GM12874 (cell line): ENCODE measurements at regions not wholly inside any gene's neighbourhood (a gene's known extent, or its start where the extent isn't known, plus 50 kb on each side); places are given as distances from the start of the nearest gene placed in this dataset.

Experiments
- CTCF ChIP-seq: IDR thresholded peaks from 2 replicates; pipeline ENCODE4 v1.5.1; 2011; ENCODE audit warnings: low read depth, mild to moderate bottlenecking, control low read depth, low read length, moderate library complexity; ENCODE audit not compliant: insufficient read depth

GRCh38 chr6:71364889-71365542 lies 76.4 kb downstream of the OGFRL1 start:
- no peak for TF ChIP-seq CTCF

GRCh38 chr6:71367756-71368155 lies 79.1 kb downstream of the OGFRL1 start:
- no peak for TF ChIP-seq CTCF

- no peak for TF ChIP-seq CTCF
Measured at GRCh38 chr6:71368284-71368683, 79.7 kb downstream of the OGFRL1 start.

- no peak for TF ChIP-seq CTCF
Measured at GRCh38 chr6:71371559-71371958, 82.9 kb downstream of the OGFRL1 start.

- TF ChIP-seq CTCF, result no peak
Measured at GRCh38 chr6:71373943-71374342, 85.3 kb downstream of the OGFRL1 start.

GRCh38 chr6:71375676-71376075 lies 87.1 kb downstream of the OGFRL1 start:
- TF ChIP-seq CTCF, result no peak

- TF ChIP-seq CTCF, result no peak
Measured at GRCh38 chr6:71376830-71377229, 88.2 kb downstream of the OGFRL1 start.
